ENCODE measurements at regions not wholly inside any gene's neighbourhood (a gene's known extent, or its start where the extent isn't known, plus 50 kb on each side); places are given as distances from the start of the nearest gene placed in this dataset.

GRCh38 chr9:135004772-135005171, 82.7 kb upstream of the OLFM1 start:
- Histone ChIP-seq H3K36me3 (replicated peaks in 1 of 2) (no peaks in the 10 kb centered on the region), H3K4me1 (replicated peaks in 1 of 2) (no peaks in the 10 kb centered on the region), H3K27ac (no peak overlapping the region), H3K9me3 (replicated peaks in 1 of 3) (no peaks in the 10 kb centered on the region), H3K27me3 (no peaks in the 10 kb centered on the region), H3K4me3 (no peak overlapping the region)
- no peak for DNase-seq
- TF ChIP-seq CTCF (IDR thresholded peaks at IDR 0.05): no peak
- no peak for TF ChIP-seq POLR2A (IDR thresholded peaks at IDR 0.05)
- WGBS, 4 donors: 90 to 97% (median 94%) methylated on average over 2 of the region's 2 CpGs
- intact Hi-C loops (cut with DNase I): no loop called here

DNA sequence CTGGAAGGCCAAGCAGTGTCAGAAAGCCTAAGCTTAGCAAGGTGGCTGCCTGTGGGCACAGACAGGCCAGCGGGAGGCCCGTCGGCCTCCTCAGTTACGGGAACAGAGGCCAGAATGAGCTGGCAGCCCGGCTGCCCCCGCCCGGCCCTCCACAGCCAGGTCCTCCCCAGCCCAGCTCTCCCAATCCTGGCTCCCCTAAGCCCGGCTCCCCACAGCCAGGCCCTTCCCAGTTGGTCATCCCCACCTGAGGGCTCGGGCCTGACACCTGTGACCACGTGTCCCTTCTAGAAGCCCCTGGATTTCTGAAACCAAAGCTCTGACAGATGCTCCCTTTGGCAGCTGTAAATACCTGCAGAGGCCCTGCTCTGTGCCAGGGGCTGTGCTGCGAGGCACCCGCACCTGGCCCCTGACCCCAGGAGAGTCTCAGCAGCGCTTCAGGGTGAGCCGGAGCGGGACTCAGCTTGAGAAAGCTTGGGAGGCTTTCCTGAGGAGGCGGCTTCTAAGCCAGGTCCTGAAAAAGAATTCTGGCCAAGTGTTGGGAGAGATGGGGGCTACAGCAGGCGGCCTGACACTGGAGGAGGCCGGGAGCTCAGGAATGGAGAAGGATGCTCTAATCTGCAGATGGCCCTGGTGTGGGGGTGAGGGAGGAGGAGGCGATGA, 80.4 kb upstream of the OLFM1 start:
- H3K9me3 ChIP-seq (replicated peaks in 1 of 3): no peaks in the 10 kb centered on the region
- H3K4me3 ChIP-seq: no peak overlapping the region
- TF ChIP-seq CTCF (IDR thresholded peaks at IDR 0.05): no peak
- intact Hi-C loops (cut with DNase I): no loop called here
- no peaks in the 10 kb centered on the region for H3K4me1 ChIP-seq (replicated peaks in 1 of 2)
- no peak overlapping the region for H3K27ac ChIP-seq
- 86 to 93% (median 92%) methylated on average over 13 to 19 of the region's 19 CpGs for WGBS, 4 donors
- H3K27me3 ChIP-seq: no peaks in the 10 kb centered on the region
- no peak for DNase-seq
- no peaks in the 10 kb centered on the region for H3K36me3 ChIP-seq (replicated peaks in 1 of 2)

- H3K4me3 ChIP-seq: no peak overlapping the region
- no peak for TF ChIP-seq POLR2A (IDR thresholded peaks at IDR 0.05)
- TF ChIP-seq CTCF (IDR thresholded peaks at IDR 0.05): no peak
- 85 to 97% (median 95%) methylated on average over 4 to 11 of the region's 11 CpGs for WGBS, 4 donors
- no peaks in the 10 kb centered on the region for H3K36me3 ChIP-seq (replicated peaks in 1 of 2)
- no peaks in the 10 kb centered on the region for H3K4me1 ChIP-seq (replicated peaks in 1 of 2)
- no peak overlapping the region for H3K27ac ChIP-seq
- H3K9me3 ChIP-seq (replicated peaks in 1 of 3): no peaks in the 10 kb centered on the region
- DNase-seq: no peak
- no peaks in the 10 kb centered on the region for H3K27me3 ChIP-seq
- intact Hi-C loops (cut with DNase I): no loop called here
Observed at GRCh38 chr9:135007601-135008000, 79.9 kb upstream of the OLFM1 start.

DNA sequence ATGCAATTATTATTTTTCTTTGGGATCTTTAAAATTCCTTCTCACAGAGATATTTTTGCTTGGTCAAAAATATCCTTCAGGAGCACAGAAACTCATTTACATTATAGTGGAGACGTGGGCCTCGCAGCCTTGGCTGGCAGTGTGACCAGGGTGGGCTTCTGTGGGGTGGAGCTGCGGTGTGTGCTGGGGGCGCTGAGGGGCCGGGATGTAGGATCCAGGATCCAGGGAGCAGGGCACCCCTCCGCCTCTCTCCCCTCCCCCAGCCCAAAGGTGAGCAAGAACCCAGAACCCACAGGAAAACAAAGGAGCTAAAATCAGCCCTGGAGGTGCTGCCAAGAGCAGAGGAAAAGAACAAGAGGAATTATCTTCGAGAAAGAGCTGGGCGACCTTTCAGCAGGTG, 79.1 kb upstream of the OLFM1 start:
- Histone ChIP-seq H3K27ac (no peak overlapping the region), H3K4me1 (replicated peaks in 1 of 2) (no peaks in the 10 kb centered on the region), H3K9me3 (replicated peaks in 1 of 3) (no peaks in the 10 kb centered on the region), H3K4me3 (no peak overlapping the region), H3K27me3 (no peaks in the 10 kb centered on the region), H3K36me3 (replicated peaks in 1 of 2) (no peaks in the 10 kb centered on the region)
- DNase-seq: no peak
- no peak for TF ChIP-seq POLR2A (IDR thresholded peaks at IDR 0.05)
- no peak for TF ChIP-seq CTCF (IDR thresholded peaks at IDR 0.05)
- 73 to 90% (median 89%) methylated on average over 8 of the region's 8 CpGs for WGBS, 4 donors
- intact Hi-C loops (cut with DNase I): no loop called here
